GM12878 (cell line): ENCODE measurements at regions not wholly inside any gene's neighbourhood (a gene's known extent, or its start where the extent isn't known, plus 50 kb on each side); places are given as distances from the start of the nearest gene placed in this dataset.

Source experiments
- ATAC-seq: fragments of 200-7000 bp; cut with Tn5 transposase; 3 replicates; pipeline ENCODE4 v1.9.1; 2020; ENCODE audit warnings: mild to moderate bottlenecking, moderate library complexity
- BruUV-seq: library from RNA; stranded (reverse); fragments of 400-500 nt; replicated peaks from 2 replicates; lab custom pipeline; 2021; lab: Mats Ljungman, UMichigan
- CTCF ChIA-PET: fragments of 300-600 bp; sonication (Branson Sonifier 250); formaldehyde crosslinking; extraction: SDS; loops from one replicate; lab custom pipeline; 2021; ENCODE audit warnings: inconsistent platforms; lab: Yijun Ruan, JAX
- POLR2A ChIA-PET: fragments of 350-600 bp; formaldehyde crosslinking; extraction: SDS; loops from one replicate; lab custom pipeline; 2021; ENCODE audit warnings: inconsistent platforms; lab: Charles Lee
- RAD21 ChIA-PET: fragments of 300-600 bp; sonication (Branson Sonifier 250); formaldehyde crosslinking; loops from one replicate; lab custom pipeline; 2023; ENCODE audit warnings: antibody characterized with exemption; ENCODE audit not compliant: unreplicated experiment; lab: Charles Lee
- SMC1A ChIA-PET: fragments of 300-600 bp; sonication (Branson Sonifier 250); formaldehyde crosslinking; loops from one replicate; lab custom pipeline; 2023; ENCODE audit not compliant: unreplicated experiment, uncharacterized antibody; lab: Charles Lee
- DNase-seq: peaks from one replicate; pipeline ENCODE4 v3.0.0-alpha.2; 2011; ENCODE audit warnings: low read depth, low spot score
- FAIRE-seq: peaks from 3 replicates; lab custom pipeline; 2011; peaks lifted over from hg19 to GRCh38; lab: Jason Lieb, UNC
- H2AFZ ChIP-seq: 2 replicates; pipeline ENCODE4 v1.6.0; 2011; ENCODE audit warnings: low read depth, low read length, control low read depth; ENCODE audit not compliant: control insufficient read depth
- H3K27ac ChIP-seq: 2 replicates; pipeline ENCODE4 v1.5.1; 2011; ENCODE audit warnings: control low read depth; ENCODE audit not compliant: control insufficient read depth, insufficient read depth
- H3K27me3 ChIP-seq, 2 experiments: replicated peaks in 1 of 2; 2 replicates each; pipeline versions ENCODE4 v1.6.0 to v1.6.1; 2011; ENCODE audit warnings: low read length in 1 of 2; ENCODE audit not compliant: control insufficient read depth in 2 of 2, insufficient read depth in 2 of 2
- H3K36me3 ChIP-seq, 2 experiments: 2 replicates each; pipeline ENCODE4 v1.5.1; 2011; ENCODE audit warnings: low read length in 1 of 2; ENCODE audit not compliant: control insufficient read depth in 2 of 2, insufficient read depth in 2 of 2
- H3K4me1 ChIP-seq: 2 replicates; pipeline ENCODE4 v1.6.1; 2011; ENCODE audit warnings: mild to moderate bottlenecking, low read length, moderate library complexity, mixed read lengths; ENCODE audit not compliant: control insufficient read depth, insufficient read depth
- H3K4me2 ChIP-seq: 2 replicates; pipeline ENCODE4 v1.6.0; 2011; ENCODE audit warnings: control low read depth; ENCODE audit not compliant: control insufficient read depth, insufficient read depth
- H3K4me3 ChIP-seq: fragments of 200-600 bp; sonication (generic); 2 replicates; pipeline ENCODE4 v1.5.1; 2016
- H3K79me2 ChIP-seq: 2 replicates; pipeline ENCODE4 v1.6.0; 2011; ENCODE audit warnings: low read length; ENCODE audit not compliant: control insufficient read depth, insufficient read depth
- H3K9ac ChIP-seq: 2 replicates; pipeline ENCODE4 v1.8.0; 2011; ENCODE audit warnings: low read length, control low read depth, mixed read lengths; ENCODE audit not compliant: control insufficient read depth, insufficient read depth
- H3K9me3 ChIP-seq: replicated peaks from 3 replicates; pipeline ENCODE4 v1.5.1; 2011; ENCODE audit warnings: mild to moderate bottlenecking, low read length; ENCODE audit not compliant: control insufficient read depth, insufficient read depth
- H4K20me1 ChIP-seq: 2 replicates; pipeline ENCODE4 v1.6.0; 2011; ENCODE audit not compliant: control insufficient read depth, insufficient read depth
- ASH2L ChIP-seq: fragments of 300-600, 200-600 bp; sonication (generic); IDR thresholded peaks from 2 replicates; pipeline ENCODE4 v1.6.1; 2017; ENCODE audit warnings: low read depth, mild to moderate bottlenecking, borderline replicate concordance
- ATF7 ChIP-seq: fragments of 450-650 bp; IDR thresholded peaks from 2 replicates; pipeline ENCODE4 v1.6.1; 2016; ENCODE audit warnings: low read depth, mild to moderate bottlenecking
- CBX5 ChIP-seq: sonication (generic); IDR thresholded peaks from 2 replicates; pipeline ENCODE4 v1.6.1; 2016; ENCODE audit warnings: low read depth, moderate library complexity, mild to moderate bottlenecking, inconsistent platforms
- CHD4 ChIP-seq: fragments of 200-600 bp; sonication (generic); IDR thresholded peaks from 2 replicates; pipeline ENCODE4 v1.6.1; 2016; ENCODE audit warnings: mild to moderate bottlenecking
- HDAC2 ChIP-seq: fragments of 200-600 bp; sonication (generic); IDR thresholded peaks from 2 replicates; pipeline ENCODE4 v1.6.1; 2017
- MEF2B ChIP-seq: fragments of 450-650 bp; IDR thresholded peaks from 2 replicates; pipeline ENCODE4 v1.6.1; 2018; ENCODE audit warnings: mild to moderate bottlenecking, moderate library complexity; ENCODE audit not compliant: partially characterized antibody, poor library complexity, severe bottlenecking
- NFYA ChIP-seq: IDR thresholded peaks from 2 replicates; pipeline ENCODE4 v1.6.1; 2011; ENCODE audit warnings: low read depth, mild to moderate bottlenecking, low read length, improper control_type of control experiment, borderline replicate concordance
- SREBF1 ChIP-seq: IDR thresholded peaks from 2 replicates; pipeline ENCODE4 v1.6.1; 2012; ENCODE audit warnings: mild to moderate bottlenecking, low read length
- WGBS: methylation state at CpG from one replicate; pipeline ENCODE4 v1.1.6; 2016; ENCODE audit warnings: low lambda C conversion rate; ENCODE audit not compliant: insufficient replicate concordance, insufficient coverage; ENCODE audit errors: missing lambda C conversion rate; 5-methylcytosine and 5-hydroxymethylcytosine counted together
- in situ Hi-C: fragments of 300-500 bp; cut with MboI; formaldehyde crosslinking; loops from 9 replicates; pipeline ENCODE4 v1.14.3; 2018; ENCODE audit warnings: mixed read lengths
- intact Hi-C: fragments of 100-400 bp; cut with micrococcal nuclease; formaldehyde crosslinking; loops from one replicate; pipeline ENCODE4 v1.14.2; 2022; ENCODE audit not compliant: unreplicated experiment

DNA sequence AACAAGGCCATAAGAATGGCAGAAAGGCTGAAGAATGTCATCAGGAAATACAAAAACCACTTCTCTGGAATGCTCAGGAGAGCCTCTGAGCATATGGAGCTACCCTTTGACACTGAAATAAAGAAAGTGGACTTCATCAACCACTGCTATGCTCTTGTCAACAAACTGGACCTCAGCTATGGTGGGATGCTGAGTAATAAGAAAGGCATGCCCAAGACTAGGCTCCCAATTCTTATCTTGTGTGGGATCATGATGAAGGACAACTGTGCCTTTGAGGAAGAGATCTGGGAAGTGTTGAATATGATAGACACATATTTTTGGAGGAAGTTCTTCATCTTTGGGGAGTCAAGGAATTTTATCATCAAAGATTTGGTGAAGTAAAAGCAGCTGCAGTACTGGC, 86.9 kb upstream of the MAGEB16 start (continued):
- TF ChIP-seq ATF7 (no peak), MEF2B (no peak), CHD4 (no peak), ASH2L (no peak), HDAC2 (no peak)

GRCh38 chrX:35722128-35722527, 76.0 kb upstream of the MAGEB16 start:
- DNase-seq (no peak), ATAC-seq (no peak), FAIRE-seq (no peak)
- TF ChIP-seq CBX5 (no peak), SREBF1 (no peak), NFYA (no peak)
- 50% methylated on average over 5 of the region's 5 CpGs for WGBS
- H3K4me1 ChIP-seq, result no peaks in the 10 kb centered on the region
- SMC1A ChIA-PET, result no interaction called here
- POLR2A ChIA-PET, result no interaction called here
- RAD21 ChIA-PET, result no interaction called here
- no peaks in the 10 kb centered on the region for H3K79me2 ChIP-seq
- H3K9me3 ChIP-seq, result no peaks in the 10 kb centered on the region
- H3K4me2 ChIP-seq, result no peak overlapping the region
- H2AFZ ChIP-seq, result no peak overlapping the region
- intact Hi-C loops (no loop called here), in situ Hi-C loops (no loop called here)
- CTCF ChIA-PET, result no interaction called here
- no peaks in the 10 kb centered on the region for H3K27me3 ChIP-seq
- no peak overlapping the region for H3K27ac ChIP-seq
- H3K9ac ChIP-seq, result no peak overlapping the region
- no TSS peak for BruUV-seq
- no peak overlapping the region for H3K4me3 ChIP-seq
- no peaks in the 10 kb centered on the region for H4K20me1 ChIP-seq
- no peaks in the 10 kb centered on the region for H3K36me3 ChIP-seq
